Heart left ventricle (tissue), 16 donors: ENCODE measurements at regions not wholly inside any gene's neighbourhood (a gene's known extent, or its start where the extent isn't known, plus 50 kb on each side); places are given as distances from the start of the nearest gene placed in this dataset.

ENCODE experiments used
- ATAC-seq, 4 donors: fragments of 200-7000 bp; cut with Tn5 transposase; one replicate each; pipeline ENCODE4 v1.9.1; 2020 to 2022; ENCODE audit warnings: moderate library complexity in 4 of 4, mild to moderate bottlenecking in 3 of 4, moderate number of reproducible peaks in 1 of 4
- DNase-seq, 5 donors: peaks; one replicate each; pipeline ENCODE4 v3.0.0-alpha.2; 2020
- H3K27ac ChIP-seq, 12 donors: fragments of 200-600 bp; sonication (generic) in 4 of 12; one replicate each; pipeline versions ENCODE4 v1.5.0 to v1.8.0; 2016 to 2022; ENCODE audit warnings: mild to moderate bottlenecking in 2 of 12
- H3K27me3 ChIP-seq, 9 donors: fragments of 200-600 bp; sonication (generic) in 2 of 9; one replicate each; pipeline versions ENCODE4 v1.5.1 to v1.8.0; 2016 to 2022; ENCODE audit warnings: mild to moderate bottlenecking in 3 of 9
- H3K36me3 ChIP-seq, 9 donors: fragments of 200-600 bp; sonication (generic) in 2 of 9; one replicate each; pipeline versions ENCODE4 v1.5.0 to v1.8.0; 2018 to 2022; ENCODE audit warnings: mild to moderate bottlenecking in 2 of 9
- H3K4me1 ChIP-seq, 12 donors: fragments of 200-600 bp; sonication (generic) in 4 of 12; one replicate each; pipeline versions ENCODE4 v1.5.0 to v1.8.0; 2016 to 2022; ENCODE audit warnings: mild to moderate bottlenecking in 3 of 12
- H3K4me3 ChIP-seq, 12 donors: fragments of 200-600 bp; sonication (generic) in 4 of 12; one replicate each; pipeline versions ENCODE4 v1.5.0 to v1.8.0; 2017 to 2022; ENCODE audit warnings: mild to moderate bottlenecking in 9 of 12, moderate library complexity in 4 of 12
- H3K9me3 ChIP-seq, 12 donors: fragments of 200-600 bp; sonication (generic) in 4 of 12; one replicate each; pipeline versions ENCODE4 v1.5.0 to v1.8.0; 2016 to 2022; ENCODE audit warnings: mild to moderate bottlenecking in 1 of 12
- POLR2A ChIP-seq, 2 donors: fragments of 450-650 bp; IDR thresholded peaks; one replicate each; pipeline ENCODE4 v1.6.1; 2017; ENCODE audit warnings: antibody characterized with exemption in 2 of 2, mild to moderate bottlenecking in 2 of 2, moderate library complexity in 2 of 2
- WGBS, 4 donors: extraction: QIAGEN DNeasy Blood & Tissue Kit in 2 of 4; methylation state at CpG; one replicate each; pipeline versions ENCODE4 v1.1.5 to v1.1.7; 2013 to 2018; 5-methylcytosine and 5-hydroxymethylcytosine counted together
- intact Hi-C, 10 donors: fragments of 100-400 bp; cut with DNase I; formaldehyde crosslinking; loops; one replicate each; pipeline versions ENCODE4 v1.11.1 to v1.14.2; 2022
- TF ChIP-seq, protein P1 (sequence below), 12 donors: fragments of 200-600 bp; sonication (generic) in 4 of 12; IDR thresholded peaks; one replicate each; pipeline versions ENCODE4 v1.5.0 to v1.8.0; 2018 to 2022; ENCODE audit warnings: antibody characterized with exemption in 12 of 12, mild to moderate bottlenecking in 5 of 12
- donor health status: ischemic (EF 13 %, LVEDD 7.1; RV severe dilation, severe dysfunction).
- donor health status: healthy with polysubstance abuse.
- donor health status: DM: no; HTN: yes; CAD: no.
- donor health status: DM: no; HTN: no; CAD: no.
- donor health status: ischemic (EF 25% LVEDD 6.9; RV normal size, moderate dysfunction).
- donor health status: ischemic (EF 25% LVEDD 5.7; RV mildly dilated, moderate dysfunction).
- donor health status: healthy.
- donor health status: DM: yes; HTN: yes; CAD: no.
- donor health status: ischemic (EF 35%, LVEDD 5.7; RV mildly dilated, moderate dysfunction).
- donor health status: nonischemic (EF 11% LVEDD 7.7; RV severe dilation, severe dysfunction).
- donor health status: DM: yes; HTN: yes; CAD: no.
- donor health status: PGD.
- donor health status: ischemic (EF 29% LVEDD 5.4; RV normal size, mild dysfunction).
- donor health status: nonischemic (EF 23%, LVEDD 6.1; RV moderate dilation, normal function).

GRCh38 chr6:112929641-112930040 lies 582.5 kb downstream of the RFPL4B start:
- TF ChIP-seq POLR2A (IDR thresholded peaks at IDR 0.05): no peak
- TF ChIP-seq, protein P1, sequence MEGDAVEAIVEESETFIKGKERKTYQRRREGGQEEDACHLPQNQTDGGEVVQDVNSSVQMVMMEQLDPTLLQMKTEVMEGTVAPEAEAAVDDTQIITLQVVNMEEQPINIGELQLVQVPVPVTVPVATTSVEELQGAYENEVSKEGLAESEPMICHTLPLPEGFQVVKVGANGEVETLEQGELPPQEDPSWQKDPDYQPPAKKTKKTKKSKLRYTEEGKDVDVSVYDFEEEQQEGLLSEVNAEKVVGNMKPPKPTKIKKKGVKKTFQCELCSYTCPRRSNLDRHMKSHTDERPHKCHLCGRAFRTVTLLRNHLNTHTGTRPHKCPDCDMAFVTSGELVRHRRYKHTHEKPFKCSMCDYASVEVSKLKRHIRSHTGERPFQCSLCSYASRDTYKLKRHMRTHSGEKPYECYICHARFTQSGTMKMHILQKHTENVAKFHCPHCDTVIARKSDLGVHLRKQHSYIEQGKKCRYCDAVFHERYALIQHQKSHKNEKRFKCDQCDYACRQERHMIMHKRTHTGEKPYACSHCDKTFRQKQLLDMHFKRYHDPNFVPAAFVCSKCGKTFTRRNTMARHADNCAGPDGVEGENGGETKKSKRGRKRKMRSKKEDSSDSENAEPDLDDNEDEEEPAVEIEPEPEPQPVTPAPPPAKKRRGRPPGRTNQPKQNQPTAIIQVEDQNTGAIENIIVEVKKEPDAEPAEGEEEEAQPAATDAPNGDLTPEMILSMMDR (IDR thresholded peaks at IDR 0.05): no peak
- Histone ChIP-seq H3K27me3 (no peaks in the 10 kb centered on the region), H3K27ac (no peak overlapping the region), H3K4me1 (peaks cover 0 to 9% (median 0%) of the 10 kb centered on the region in 12 donors), H3K9me3 (no peaks in the 10 kb centered on the region), H3K4me3 (no peak overlapping the region), H3K36me3 (no peaks in the 10 kb centered on the region)
- DNase-seq (no peak), ATAC-seq (no peak)
- intact Hi-C loops: no loop called here

DNA sequence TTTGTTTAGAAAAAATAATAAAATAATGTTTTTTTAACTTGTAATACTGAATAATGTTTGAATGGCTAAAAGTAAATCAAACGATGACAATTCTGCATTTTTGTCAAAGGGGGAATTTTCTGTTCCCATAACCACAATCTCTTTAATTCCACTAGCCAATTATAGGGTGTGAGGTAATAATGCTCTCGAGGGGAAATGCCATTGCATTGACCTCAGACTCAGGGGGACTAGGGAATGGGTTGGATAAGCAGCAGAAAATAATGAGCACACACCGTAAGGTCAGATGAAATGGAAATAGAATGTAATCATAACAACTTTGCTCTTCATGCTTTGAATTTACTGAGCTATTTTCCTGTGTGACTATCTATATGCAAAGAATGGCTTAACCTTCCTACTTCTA lies 584.7 kb downstream of the RFPL4B start:
- H3K27ac ChIP-seq: no peak overlapping the region
- H3K36me3 ChIP-seq: no peaks in the 10 kb centered on the region
- H3K9me3 ChIP-seq: no peaks in the 10 kb centered on the region
- DNase-seq: no peak
- intact Hi-C loops: no loop called here
- no peaks in the 10 kb centered on the region for H3K27me3 ChIP-seq
- H3K4me1 ChIP-seq: peaks cover 0 to 20% (median 0%) of the 10 kb centered on the region in 12 donors
- no peak for TF ChIP-seq POLR2A (IDR thresholded peaks at IDR 0.05)
- TF ChIP-seq, protein P1 (IDR thresholded peaks at IDR 0.05): no peak
- peak in 2 of 4 donors; percentile 57 to 69 for ATAC-seq
- WGBS, 4 donors: 31 to 51% (median 35%) methylated on average over 3 of the region's 3 CpGs
- no peak overlapping the region for H3K4me3 ChIP-seq

GRCh38 chr6:112933947-112934346 lies 586.8 kb downstream of the RFPL4B start:
- no peaks in the 10 kb centered on the region for H3K27me3 ChIP-seq
- H3K4me1 ChIP-seq: peaks cover 0 to 20% (median 0%) of the 10 kb centered on the region in 12 donors
- ATAC-seq: no peak
- H3K36me3 ChIP-seq: no peaks in the 10 kb centered on the region
- H3K27ac ChIP-seq: no peak overlapping the region
- DNase-seq: no peak
- H3K9me3 ChIP-seq: no peaks in the 10 kb centered on the region
- no peak overlapping the region for H3K4me3 ChIP-seq
- intact Hi-C loops: no loop called here
- no peak for TF ChIP-seq POLR2A (IDR thresholded peaks at IDR 0.05)
- TF ChIP-seq, protein P1 (IDR thresholded peaks at IDR 0.05): no peak

DNA sequence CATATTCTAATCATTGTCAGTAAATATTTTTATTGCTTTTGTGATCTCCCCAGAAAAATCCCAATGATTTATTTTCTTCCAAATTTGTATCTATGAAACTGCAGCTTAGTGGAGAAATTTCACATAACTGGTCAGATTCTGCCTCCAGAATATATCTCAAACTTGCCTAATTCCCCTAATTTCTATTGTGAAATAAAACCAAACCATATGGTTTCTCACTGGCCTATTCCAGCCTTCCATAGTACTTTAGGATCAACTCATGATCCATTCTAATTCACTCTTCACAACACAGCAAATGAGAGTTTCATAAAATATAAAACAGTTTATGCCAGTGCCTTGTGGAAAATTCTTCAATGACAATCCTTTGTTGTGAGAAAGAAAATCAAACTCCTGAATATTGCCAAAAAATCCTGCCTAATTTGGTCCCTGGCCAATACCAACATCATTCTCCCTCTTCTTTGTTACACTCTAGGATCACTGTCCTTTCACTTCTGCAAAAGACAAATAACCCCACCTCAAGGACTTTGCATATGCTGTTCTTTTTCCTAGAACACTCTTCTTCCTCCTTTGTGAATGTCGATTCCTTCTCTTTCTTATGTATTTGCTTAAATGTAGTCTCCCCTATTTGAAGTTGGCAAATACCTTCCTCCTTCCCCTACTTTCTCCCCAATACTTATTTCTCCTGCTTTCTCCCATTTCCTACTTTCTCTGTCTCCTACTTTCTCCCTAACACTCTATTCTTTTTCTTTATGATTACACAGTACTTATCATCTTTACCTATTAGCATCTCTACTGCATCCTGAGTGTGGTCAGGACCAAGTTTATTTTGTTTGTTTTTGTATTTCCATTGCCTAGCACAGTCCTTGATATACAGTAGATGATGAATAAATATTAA lies 587.5 kb downstream of the RFPL4B start:
- 42 to 95% (median 81%) methylated on average over 1 of the region's 1 CpG for WGBS, 4 donors
- H3K4me3 ChIP-seq: no peak overlapping the region
- no peaks in the 10 kb centered on the region for H3K36me3 ChIP-seq
- intact Hi-C loops: loop anchor here in 1 of 10 donors (5.0 kb wide), 1 partner anchor 43 kb away; no protein-coding TSS in a partner anchor
- H3K27me3 ChIP-seq: no peaks in the 10 kb centered on the region
- peaks cover 0 to 25% (median 0%) of the 10 kb centered on the region in 12 donors for H3K4me1 ChIP-seq
- TF ChIP-seq, protein P1 (IDR thresholded peaks at IDR 0.05): no peak
- no peak for TF ChIP-seq POLR2A (IDR thresholded peaks at IDR 0.05)
- no peak overlapping the region for H3K27ac ChIP-seq
- no peaks in the 10 kb centered on the region for H3K9me3 ChIP-seq
- ATAC-seq (no peak), DNase-seq (no peak)
